ENCODE measurements at regions not wholly inside any gene's neighbourhood (a gene's known extent, or its start where the extent isn't known, plus 50 kb on each side); places are given as distances from the start of the nearest gene placed in this dataset.

- TF ChIP-seq, protein P1, sequence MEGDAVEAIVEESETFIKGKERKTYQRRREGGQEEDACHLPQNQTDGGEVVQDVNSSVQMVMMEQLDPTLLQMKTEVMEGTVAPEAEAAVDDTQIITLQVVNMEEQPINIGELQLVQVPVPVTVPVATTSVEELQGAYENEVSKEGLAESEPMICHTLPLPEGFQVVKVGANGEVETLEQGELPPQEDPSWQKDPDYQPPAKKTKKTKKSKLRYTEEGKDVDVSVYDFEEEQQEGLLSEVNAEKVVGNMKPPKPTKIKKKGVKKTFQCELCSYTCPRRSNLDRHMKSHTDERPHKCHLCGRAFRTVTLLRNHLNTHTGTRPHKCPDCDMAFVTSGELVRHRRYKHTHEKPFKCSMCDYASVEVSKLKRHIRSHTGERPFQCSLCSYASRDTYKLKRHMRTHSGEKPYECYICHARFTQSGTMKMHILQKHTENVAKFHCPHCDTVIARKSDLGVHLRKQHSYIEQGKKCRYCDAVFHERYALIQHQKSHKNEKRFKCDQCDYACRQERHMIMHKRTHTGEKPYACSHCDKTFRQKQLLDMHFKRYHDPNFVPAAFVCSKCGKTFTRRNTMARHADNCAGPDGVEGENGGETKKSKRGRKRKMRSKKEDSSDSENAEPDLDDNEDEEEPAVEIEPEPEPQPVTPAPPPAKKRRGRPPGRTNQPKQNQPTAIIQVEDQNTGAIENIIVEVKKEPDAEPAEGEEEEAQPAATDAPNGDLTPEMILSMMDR (conservative IDR thresholded peaks at IDR 0.05), result peak; percentile 54
- TF ChIP-seq EZH2 (IDR thresholded peaks at IDR 0.05; ENCODE audit: low read depth), result no peak
These were observed 500.0 kb upstream of the C9orf72 start for GRCh38 chr9:28073270-28073669.

Measured in PC-9 (cell line).